Activated T-cell treated with anti-CD3 and anti-CD28 coated beads for 1 hour (primary cell): ENCODE measurements at regions not wholly inside any gene's neighbourhood (a gene's known extent, or its start where the extent isn't known, plus 50 kb on each side); places are given as distances from the start of the nearest gene placed in this dataset.

Experiments
- DNase-seq: peaks from one replicate; pipeline ENCODE4 v3.0.0-alpha.2; 2020; ENCODE audit warnings: low read depth

GRCh38 chr16:74232806-74233465, 63.7 kb upstream of the PSMD7 start:
- no peak for DNase-seq

- DNase-seq = no peak
Measured at GRCh38 chr16:74230126-74230525, 66.5 kb upstream of the PSMD7 start.

- no peak for DNase-seq
Measured at GRCh38 chr16:74226338-74226954, 70.2 kb upstream of the PSMD7 start.

GRCh38 chr16:74224828-74225612, 71.6 kb upstream of the PSMD7 start:
- DNase-seq = no peak

GRCh38 chr16:74221828-74222227, 74.8 kb upstream of the PSMD7 start:
- DNase-seq = no peak

- no peak for DNase-seq
Measured at GRCh38 chr16:74219706-74220105, 76.9 kb upstream of the PSMD7 start.

- DNase-seq = no peak
Measured at GRCh38 chr16:74218871-74219270, 77.7 kb upstream of the PSMD7 start.

- DNase-seq = no peak
Measured at GRCh38 chr16:74216319-74216718, 80.3 kb upstream of the PSMD7 start.

GRCh38 chr16:74215249-74215648, 81.4 kb upstream of the PSMD7 start:
- DNase-seq = no peak

GRCh38 chr16:74213372-74213771, 83.2 kb upstream of the PSMD7 start:
- no peak for DNase-seq

GRCh38 chr16:74210245-74210644, 86.4 kb upstream of the PSMD7 start:
- no peak for DNase-seq

- DNase-seq = no peak
Measured at GRCh38 chr16:74202009-74202408, 94.6 kb upstream of the PSMD7 start.

GRCh38 chr16:74201576-74201975, 95.0 kb upstream of the PSMD7 start:
- DNase-seq = no peak

- DNase-seq = no peak
Measured at GRCh38 chr16:74200921-74201320, 95.7 kb upstream of the PSMD7 start.

- no peak for DNase-seq
Measured at GRCh38 chr16:74199842-74200124, 96.8 kb upstream of the PSMD7 start.

- no peak for DNase-seq
Measured at GRCh38 chr16:74199066-74199841, 97.4 kb upstream of the PSMD7 start.

- no peak for DNase-seq
Measured at GRCh38 chr16:74192281-74192797, 104.3 kb upstream of the PSMD7 start.

- DNase-seq = no peak
Measured at GRCh38 chr16:74190292-74190691, 106.3 kb upstream of the PSMD7 start.

- DNase-seq = no peak
Measured at GRCh38 chr16:74188856-74189255, 107.8 kb upstream of the PSMD7 start.

- no peak for DNase-seq
Measured at GRCh38 chr16:74186561-74186971, 110.0 kb upstream of the PSMD7 start.

- DNase-seq = no peak
Measured at GRCh38 chr16:74184839-74185238, 111.8 kb upstream of the PSMD7 start.

GRCh38 chr16:74183601-74184360, 112.8 kb upstream of the PSMD7 start:
- DNase-seq = no peak
